ENCODE measurements at regions not wholly inside any gene's neighbourhood (a gene's known extent, or its start where the extent isn't known, plus 50 kb on each side); places are given as distances from the start of the nearest gene placed in this dataset.

- Histone ChIP-seq H3K36me3 (ENCODE audit: control insufficient read depth, insufficient read depth, low read length) (no peaks in the 10 kb centered on the region), H3K4me3 (ENCODE audit: low read length) (no peak overlapping the region), H3K9me3 (ENCODE audit: control insufficient read depth, insufficient read depth, low read length) (no peaks in the 10 kb centered on the region), H3K27me3 (ENCODE audit: control insufficient read depth, insufficient read depth, low read length) (no peaks in the 10 kb centered on the region), H3K27ac (ENCODE audit: low read length) (no peak overlapping the region), H3K4me1 (ENCODE audit: control insufficient read depth, insufficient read depth, low read length) (no peaks in the 10 kb centered on the region)
- DNase-seq (ENCODE audit: low read depth, low spot score) = no peak
- WGBS (ENCODE audit: insufficient coverage, insufficient read length) = no CpG with 5 or more reads among the region's 3 CpGs
Observed at GRCh38 chr5:54833590-54833989, 151.8 kb downstream of the ESM1 start.

GRCh38 chr5:54832858-54833257 is 152.5 kb downstream of the ESM1 start:
- no peaks in the 10 kb centered on the region for H3K36me3 ChIP-seq (ENCODE audit: control insufficient read depth, insufficient read depth, low read length)
- no CpG with 5 or more reads among the region's 5 CpGs for WGBS (ENCODE audit: insufficient coverage, insufficient read length)
- H3K4me1 ChIP-seq (ENCODE audit: control insufficient read depth, insufficient read depth, low read length) = no peaks in the 10 kb centered on the region
- no peaks in the 10 kb centered on the region for H3K27me3 ChIP-seq (ENCODE audit: control insufficient read depth, insufficient read depth, low read length)
- H3K27ac ChIP-seq (ENCODE audit: low read length) = no peak overlapping the region
- no peak for DNase-seq (ENCODE audit: low read depth, low spot score)
- no peak overlapping the region for H3K4me3 ChIP-seq (ENCODE audit: low read length)
- H3K9me3 ChIP-seq (ENCODE audit: control insufficient read depth, insufficient read depth, low read length) = no peaks in the 10 kb centered on the region

- H3K27ac ChIP-seq (ENCODE audit: low read length) = no peak overlapping the region
- no CpG with 5 or more reads among the region's 2 CpGs for WGBS (ENCODE audit: insufficient coverage, insufficient read length)
- H3K9me3 ChIP-seq (ENCODE audit: control insufficient read depth, insufficient read depth, low read length) = no peaks in the 10 kb centered on the region
- DNase-seq (ENCODE audit: low read depth, low spot score) = no peak
- no peak overlapping the region for H3K4me3 ChIP-seq (ENCODE audit: low read length)
- no peaks in the 10 kb centered on the region for H3K4me1 ChIP-seq (ENCODE audit: control insufficient read depth, insufficient read depth, low read length)
- H3K27me3 ChIP-seq (ENCODE audit: control insufficient read depth, insufficient read depth, low read length) = no peaks in the 10 kb centered on the region
- H3K36me3 ChIP-seq (ENCODE audit: control insufficient read depth, insufficient read depth, low read length) = no peaks in the 10 kb centered on the region
Observed at GRCh38 chr5:54832045-54832444, 153.3 kb downstream of the ESM1 start.

- Histone ChIP-seq H3K27ac (ENCODE audit: low read length) (no peak overlapping the region), H3K4me1 (ENCODE audit: control insufficient read depth, insufficient read depth, low read length) (no peaks in the 10 kb centered on the region), H3K9me3 (ENCODE audit: control insufficient read depth, insufficient read depth, low read length) (no peaks in the 10 kb centered on the region), H3K4me3 (ENCODE audit: low read length) (no peak overlapping the region), H3K27me3 (ENCODE audit: control insufficient read depth, insufficient read depth, low read length) (no peaks in the 10 kb centered on the region), H3K36me3 (ENCODE audit: control insufficient read depth, insufficient read depth, low read length) (no peaks in the 10 kb centered on the region)
- no CpG with 5 or more reads among the region's 4 CpGs for WGBS (ENCODE audit: insufficient coverage, insufficient read length)
- DNase-seq (ENCODE audit: low read depth, low spot score) = no peak
Observed at GRCh38 chr5:54831233-54831632, 154.2 kb downstream of the ESM1 start.

GRCh38 chr5:54829676-54830535 is 155.5 kb downstream of the ESM1 start:
- Histone ChIP-seq H3K27me3 (ENCODE audit: control insufficient read depth, insufficient read depth, low read length) (no peaks in the 10 kb centered on the region), H3K9me3 (ENCODE audit: control insufficient read depth, insufficient read depth, low read length) (no peaks in the 10 kb centered on the region), H3K36me3 (ENCODE audit: control insufficient read depth, insufficient read depth, low read length) (no peaks in the 10 kb centered on the region), H3K4me3 (ENCODE audit: low read length) (no peak overlapping the region), H3K27ac (ENCODE audit: low read length) (no peak overlapping the region), H3K4me1 (ENCODE audit: control insufficient read depth, insufficient read depth, low read length) (no peaks in the 10 kb centered on the region)
- WGBS (ENCODE audit: insufficient coverage, insufficient read length) = no CpG with 5 or more reads among the region's 4 CpGs
- no peak for DNase-seq (ENCODE audit: low read depth, low spot score)

GRCh38 chr5:54829102-54829501 is 156.3 kb downstream of the ESM1 start:
- no peaks in the 10 kb centered on the region for H3K36me3 ChIP-seq (ENCODE audit: control insufficient read depth, insufficient read depth, low read length)
- H3K4me1 ChIP-seq (ENCODE audit: control insufficient read depth, insufficient read depth, low read length) = no peaks in the 10 kb centered on the region
- DNase-seq (ENCODE audit: low read depth, low spot score) = no peak
- H3K27ac ChIP-seq (ENCODE audit: low read length) = no peak overlapping the region
- WGBS (ENCODE audit: insufficient coverage, insufficient read length) = no CpG with 5 or more reads among the region's 8 CpGs
- no peaks in the 10 kb centered on the region for H3K27me3 ChIP-seq (ENCODE audit: control insufficient read depth, insufficient read depth, low read length)
- no peaks in the 10 kb centered on the region for H3K9me3 ChIP-seq (ENCODE audit: control insufficient read depth, insufficient read depth, low read length)
- H3K4me3 ChIP-seq (ENCODE audit: low read length) = no peak overlapping the region

GRCh38 chr5:54828151-54828550 is 157.2 kb downstream of the ESM1 start:
- Histone ChIP-seq H3K4me3 (ENCODE audit: low read length) (no peak overlapping the region), H3K9me3 (ENCODE audit: control insufficient read depth, insufficient read depth, low read length) (no peaks in the 10 kb centered on the region), H3K4me1 (ENCODE audit: control insufficient read depth, insufficient read depth, low read length) (no peaks in the 10 kb centered on the region), H3K36me3 (ENCODE audit: control insufficient read depth, insufficient read depth, low read length) (no peaks in the 10 kb centered on the region), H3K27ac (ENCODE audit: low read length) (no peak overlapping the region), H3K27me3 (ENCODE audit: control insufficient read depth, insufficient read depth, low read length) (no peaks in the 10 kb centered on the region)
- DNase-seq (ENCODE audit: low read depth, low spot score) = no peak

GRCh38 chr5:54825005-54825404 is 160.4 kb downstream of the ESM1 start:
- Histone ChIP-seq H3K36me3 (ENCODE audit: control insufficient read depth, insufficient read depth, low read length) (no peaks in the 10 kb centered on the region), H3K27me3 (ENCODE audit: control insufficient read depth, insufficient read depth, low read length) (no peaks in the 10 kb centered on the region), H3K4me1 (ENCODE audit: control insufficient read depth, insufficient read depth, low read length) (no peaks in the 10 kb centered on the region), H3K27ac (ENCODE audit: low read length) (no peak overlapping the region), H3K9me3 (ENCODE audit: control insufficient read depth, insufficient read depth, low read length) (no peaks in the 10 kb centered on the region), H3K4me3 (ENCODE audit: low read length) (no peak overlapping the region)
- no peak for DNase-seq (ENCODE audit: low read depth, low spot score)

GRCh38 chr5:54823006-54823405 is 162.4 kb downstream of the ESM1 start:
- no peak for DNase-seq (ENCODE audit: low read depth, low spot score)
- Histone ChIP-seq H3K36me3 (ENCODE audit: control insufficient read depth, insufficient read depth, low read length) (no peaks in the 10 kb centered on the region), H3K27ac (ENCODE audit: low read length) (no peak overlapping the region), H3K4me1 (ENCODE audit: control insufficient read depth, insufficient read depth, low read length) (no peaks in the 10 kb centered on the region), H3K9me3 (ENCODE audit: control insufficient read depth, insufficient read depth, low read length) (no peaks in the 10 kb centered on the region), H3K4me3 (ENCODE audit: low read length) (no peak overlapping the region), H3K27me3 (ENCODE audit: control insufficient read depth, insufficient read depth, low read length) (no peaks in the 10 kb centered on the region)

GRCh38 chr5:54822324-54822687 is 163.1 kb downstream of the ESM1 start:
- Histone ChIP-seq H3K4me3 (ENCODE audit: low read length) (no peak overlapping the region), H3K36me3 (ENCODE audit: control insufficient read depth, insufficient read depth, low read length) (no peaks in the 10 kb centered on the region), H3K9me3 (ENCODE audit: control insufficient read depth, insufficient read depth, low read length) (no peaks in the 10 kb centered on the region), H3K27ac (ENCODE audit: low read length) (no peak overlapping the region), H3K4me1 (ENCODE audit: control insufficient read depth, insufficient read depth, low read length) (no peaks in the 10 kb centered on the region), H3K27me3 (ENCODE audit: control insufficient read depth, insufficient read depth, low read length) (no peaks in the 10 kb centered on the region)
- no peak for DNase-seq (ENCODE audit: low read depth, low spot score)
- WGBS (ENCODE audit: insufficient coverage, insufficient read length) = no CpG with 5 or more reads among the region's 2 CpGs
